Activated CD8-positive, alpha-beta T cell treated with anti-CD3 and anti-CD28 coated beads for 36 hours (primary cell): ENCODE measurements at regions not wholly inside any gene's neighbourhood (a gene's known extent, or its start where the extent isn't known, plus 50 kb on each side); places are given as distances from the start of the nearest gene placed in this dataset.
"Not testable (repeated sequence)": the region's sequence is repeated elsewhere in the genome, so short reads cannot be mapped to it uniquely, and the experiment has no call there.

ENCODE experiments used
- ATAC-seq: fragments of 200-7000 bp; cut with Tn5 transposase; one replicate; pipeline ENCODE4 v1.10.0; 2021; ENCODE audit warnings: mild to moderate bottlenecking, moderate library complexity
- CTCF ChIA-PET: fragments of 350-600 bp; sonication (Branson Sonifier 250); formaldehyde crosslinking; loops from one replicate; lab custom pipeline; 2021; ENCODE audit warnings: antibody characterized with exemption; lab: Charles Lee
- POLR2A ChIA-PET: fragments of 350-600 bp; sonication (Branson Sonifier 250); formaldehyde crosslinking; loops from one replicate; lab custom pipeline; 2021; ENCODE audit warnings: antibody characterized with exemption; lab: Charles Lee
- DNase-seq: peaks from one replicate; pipeline ENCODE4 v3.0.0-alpha.2; 2020
- H3K27ac Mint-ChIP-seq: one replicate; pipeline ENCODE4 v1.8.0; 2021; ENCODE audit warnings: mild to moderate bottlenecking, mixed read lengths
- H3K27me3 Mint-ChIP-seq: one replicate; pipeline ENCODE4 v1.8.0; 2021; ENCODE audit warnings: mixed read lengths
- H3K36me3 Mint-ChIP-seq: one replicate; pipeline ENCODE4 v1.8.0; 2021; ENCODE audit warnings: low read depth, mixed read lengths
- H3K4me1 Mint-ChIP-seq: one replicate; pipeline ENCODE4 v1.8.0; 2021; ENCODE audit warnings: low read depth, mixed read lengths
- H3K4me3 Mint-ChIP-seq: one replicate; pipeline ENCODE4 v1.8.0; 2021; ENCODE audit warnings: mild to moderate bottlenecking, moderate library complexity, mixed read lengths
- H3K9me3 Mint-ChIP-seq: one replicate; pipeline ENCODE4 v1.8.0; 2021; ENCODE audit warnings: mixed read lengths
- intact Hi-C: fragments of 100-400 bp; cut with micrococcal nuclease; formaldehyde crosslinking; loops from one replicate; pipeline ENCODE4 v1.10.0; 2022
- TF ChIP-seq, protein P1 (sequence below): fragments of 200-600 bp; IDR thresholded peaks from one replicate; pipeline ENCODE4 v1.8.0; 2022; ENCODE audit warnings: antibody characterized with exemption, mild to moderate bottlenecking

DNA sequence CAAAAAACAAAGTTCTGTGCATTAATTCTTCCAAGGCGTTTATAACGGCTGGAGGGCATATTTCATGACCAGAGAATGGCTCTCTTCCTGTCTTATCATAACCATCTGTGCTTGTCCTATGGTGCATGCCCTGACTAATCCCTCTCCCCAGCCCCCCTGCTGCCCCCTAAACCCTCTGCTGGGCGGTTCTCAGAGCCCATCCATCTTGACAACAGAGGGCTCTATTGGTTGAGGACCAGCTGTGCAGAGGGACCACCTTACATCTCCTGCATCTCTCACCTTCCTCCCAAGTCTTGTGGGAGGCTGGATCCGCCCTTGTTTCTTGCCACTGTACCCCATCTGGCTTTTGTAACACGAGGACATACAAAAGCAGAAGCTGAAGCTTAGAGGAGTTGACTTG lies 282.1 kb downstream of the MIAT start:
- peaks cover 3% of the 10 kb centered on the region for H3K36me3 Mint-ChIP-seq
- H3K27ac Mint-ChIP-seq = no peak overlapping the region
- H3K4me1 Mint-ChIP-seq = no peaks in the 10 kb centered on the region
- no peak for ATAC-seq
- POLR2A ChIA-PET = no interaction called here
- CTCF ChIA-PET = no interaction called here
- no peaks in the 10 kb centered on the region for H3K27me3 Mint-ChIP-seq
- DNase-seq = no peak
- peaks cover 4% of the 10 kb centered on the region for H3K9me3 Mint-ChIP-seq
- intact Hi-C loops = loop anchor here (10.0 kb wide), 1 partner anchor 45 kb away; no protein-coding TSS in a partner anchor
- H3K4me3 Mint-ChIP-seq = no peak overlapping the region
- TF ChIP-seq, protein P1, sequence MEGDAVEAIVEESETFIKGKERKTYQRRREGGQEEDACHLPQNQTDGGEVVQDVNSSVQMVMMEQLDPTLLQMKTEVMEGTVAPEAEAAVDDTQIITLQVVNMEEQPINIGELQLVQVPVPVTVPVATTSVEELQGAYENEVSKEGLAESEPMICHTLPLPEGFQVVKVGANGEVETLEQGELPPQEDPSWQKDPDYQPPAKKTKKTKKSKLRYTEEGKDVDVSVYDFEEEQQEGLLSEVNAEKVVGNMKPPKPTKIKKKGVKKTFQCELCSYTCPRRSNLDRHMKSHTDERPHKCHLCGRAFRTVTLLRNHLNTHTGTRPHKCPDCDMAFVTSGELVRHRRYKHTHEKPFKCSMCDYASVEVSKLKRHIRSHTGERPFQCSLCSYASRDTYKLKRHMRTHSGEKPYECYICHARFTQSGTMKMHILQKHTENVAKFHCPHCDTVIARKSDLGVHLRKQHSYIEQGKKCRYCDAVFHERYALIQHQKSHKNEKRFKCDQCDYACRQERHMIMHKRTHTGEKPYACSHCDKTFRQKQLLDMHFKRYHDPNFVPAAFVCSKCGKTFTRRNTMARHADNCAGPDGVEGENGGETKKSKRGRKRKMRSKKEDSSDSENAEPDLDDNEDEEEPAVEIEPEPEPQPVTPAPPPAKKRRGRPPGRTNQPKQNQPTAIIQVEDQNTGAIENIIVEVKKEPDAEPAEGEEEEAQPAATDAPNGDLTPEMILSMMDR = no peak

DNA sequence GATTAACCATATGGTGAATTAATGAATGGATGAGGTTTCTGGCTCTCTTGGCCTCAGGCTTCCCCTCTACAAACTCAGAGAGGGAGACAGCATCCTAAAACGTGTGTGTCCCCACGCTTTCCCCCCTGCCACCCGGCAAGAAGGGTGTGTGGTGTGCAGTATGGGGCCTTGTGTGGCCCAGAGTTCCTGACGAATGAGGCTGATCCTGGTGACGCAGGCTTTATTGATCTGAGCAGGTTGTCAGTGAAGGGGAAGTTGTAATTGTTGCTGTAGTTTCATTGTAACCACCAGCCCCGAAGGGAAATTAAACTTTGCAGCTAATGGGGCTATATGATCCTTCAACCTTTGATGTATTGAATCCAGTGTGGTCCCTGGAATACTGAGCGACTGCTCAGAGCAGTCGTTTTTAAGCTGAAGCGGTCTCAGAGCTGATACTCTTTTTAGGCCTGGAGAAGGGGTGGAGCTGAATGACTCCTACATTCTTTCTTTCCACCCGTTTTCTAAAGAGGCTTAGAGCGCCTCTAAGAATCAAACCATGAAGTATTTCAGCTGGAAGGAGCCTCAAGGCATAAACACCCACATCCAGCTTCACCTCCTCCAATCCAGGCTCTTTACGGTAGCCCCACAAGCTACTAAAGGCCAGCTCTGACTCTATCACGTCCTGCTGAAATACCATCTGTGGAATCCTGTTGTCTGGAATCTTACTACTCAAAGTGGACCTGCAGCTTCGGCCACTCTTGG lies 284.7 kb downstream of the MIAT start:
- TF ChIP-seq, protein P1 = no peak
- ChIA-PET CTCF (interaction anchor here (0.7 kb wide), 1 partner anchor 10 kb away, joined by 4 read pairs; no protein-coding TSS in a partner anchor), POLR2A (interaction anchor here (1.1 kb wide), 1 partner anchor 36 kb away, joined by 3 read pairs; no protein-coding TSS in a partner anchor)
- peaks cover 4% of the 10 kb centered on the region for H3K9me3 Mint-ChIP-seq
- no peaks in the 10 kb centered on the region for H3K27me3 Mint-ChIP-seq
- H3K27ac Mint-ChIP-seq = no peak overlapping the region
- H3K36me3 Mint-ChIP-seq = peaks cover 3% of the 10 kb centered on the region
- ATAC-seq = no peak
- H3K4me1 Mint-ChIP-seq = no peaks in the 10 kb centered on the region
- no peak for DNase-seq
- intact Hi-C loops = no loop called here
- H3K4me3 Mint-ChIP-seq = no peak overlapping the region

DNA sequence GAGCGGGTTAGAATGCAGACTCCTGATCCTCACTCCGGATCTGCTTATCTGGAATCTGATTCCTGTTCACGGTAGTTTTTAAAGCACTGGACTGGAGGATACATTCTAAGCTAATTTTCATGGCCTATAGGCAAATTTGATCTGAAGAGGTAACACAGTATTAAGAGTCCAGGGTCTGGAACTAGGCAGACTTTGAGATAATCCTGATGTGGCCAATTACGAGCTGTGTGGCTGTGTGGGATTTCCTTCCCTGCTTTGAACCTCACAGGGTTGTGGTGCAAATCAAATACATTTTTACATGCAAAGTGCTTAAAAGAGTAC lies 285.2 kb downstream of the MIAT start:
- ChIA-PET POLR2A (interaction anchor here (1.1 kb wide), 1 partner anchor 36 kb away, joined by 3 read pairs; no protein-coding TSS in a partner anchor), CTCF (interaction anchor here (0.7 kb wide), 1 partner anchor 10 kb away, joined by 4 read pairs; no protein-coding TSS in a partner anchor)
- no peak overlapping the region for H3K27ac Mint-ChIP-seq
- TF ChIP-seq, protein P1 = no peak
- H3K4me3 Mint-ChIP-seq = no peak overlapping the region
- H3K4me1 Mint-ChIP-seq = no peaks in the 10 kb centered on the region
- intact Hi-C loops = no loop called here
- H3K36me3 Mint-ChIP-seq = peaks cover 2% of the 10 kb centered on the region
- no peak for DNase-seq
- no peaks in the 10 kb centered on the region for H3K27me3 Mint-ChIP-seq
- no peak for ATAC-seq
- H3K9me3 Mint-ChIP-seq = peaks cover 2% of the 10 kb centered on the region

DNA sequence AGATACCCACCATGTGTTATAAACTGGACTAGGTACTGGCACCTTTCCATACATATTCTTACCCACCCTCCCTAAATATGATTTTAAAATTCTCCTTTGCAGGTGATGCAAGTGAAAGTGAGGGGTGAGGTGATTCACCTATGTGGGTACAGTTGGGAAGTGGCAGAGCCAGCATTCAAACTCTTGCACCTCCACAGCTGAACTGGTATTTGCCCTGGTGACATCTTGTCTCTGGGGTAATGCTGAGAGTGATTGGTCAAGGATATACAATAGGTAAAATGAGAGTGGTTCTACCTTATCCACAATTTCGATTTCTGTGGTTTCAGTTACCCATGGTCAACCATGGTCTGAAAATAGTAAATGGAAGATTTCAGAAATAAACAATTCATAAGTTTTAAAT lies 288.2 kb downstream of the MIAT start:
- ChIA-PET CTCF (no interaction called here), POLR2A (no interaction called here)
- Mint-ChIP-seq H3K27ac (no peak overlapping the region), H3K27me3 (peaks cover 1% of the 10 kb centered on the region), H3K4me3 (no peak overlapping the region), H3K36me3 (no peaks in the 10 kb centered on the region), H3K9me3 (no peaks in the 10 kb centered on the region), H3K4me1 (no peaks in the 10 kb centered on the region)
- intact Hi-C loops = no loop called here
- TF ChIP-seq, protein P1 = no peak
- DNase-seq (no peak), ATAC-seq (no peak)

DNA sequence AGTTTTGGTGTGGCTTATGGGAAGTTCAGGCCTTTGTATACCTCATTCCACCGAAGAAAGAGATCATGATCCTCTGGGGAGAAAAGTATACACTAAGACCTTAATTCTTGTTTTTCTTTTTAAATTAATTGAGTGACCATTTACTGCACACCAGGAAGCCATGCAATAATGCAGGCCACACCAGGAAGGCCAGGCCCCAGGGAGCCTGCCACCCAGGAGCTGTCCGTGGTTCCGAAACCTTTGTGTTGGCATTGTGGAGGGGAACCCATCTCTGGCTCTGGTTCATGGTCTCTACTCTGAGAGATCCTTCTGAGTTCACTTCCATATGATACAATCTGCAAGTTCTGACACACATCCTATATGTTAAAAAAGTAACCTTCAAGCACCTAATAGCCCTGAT lies 291.8 kb downstream of the MIAT start:
- POLR2A ChIA-PET = no interaction called here

DNA sequence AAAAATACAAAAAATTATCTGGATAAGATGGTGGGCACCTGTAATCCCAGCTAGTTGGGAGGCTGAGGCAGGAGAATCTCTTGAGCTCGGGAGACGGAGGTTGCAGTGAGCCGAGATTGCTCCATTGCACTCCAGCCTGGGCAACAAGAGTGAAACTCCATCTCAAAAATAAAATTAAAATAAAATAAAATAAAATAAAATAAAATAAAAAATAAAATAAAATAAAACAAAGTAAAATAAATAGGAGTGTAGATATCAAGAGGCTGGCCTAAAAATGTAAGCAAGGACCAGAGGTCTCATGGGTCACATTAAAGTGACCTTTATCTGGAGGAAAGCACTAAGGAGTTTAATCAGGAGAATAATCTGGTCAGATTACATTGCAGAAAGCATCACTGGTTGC lies 293.8 kb downstream of the MIAT start:
- CTCF ChIA-PET, ATAC-seq, H3K36me3 Mint-ChIP-seq, H3K4me1 Mint-ChIP-seq, H3K4me3 Mint-ChIP-seq, H3K27ac Mint-ChIP-seq, DNase-seq, H3K9me3 Mint-ChIP-seq, POLR2A ChIA-PET, intact Hi-C loops: not testable (repeated sequence)
- H3K27me3 Mint-ChIP-seq = peaks cover 28% of the 10 kb centered on the region

More for the DNA sequence above, 291.8 kb downstream of the MIAT start:
- no peak overlapping the region for H3K27ac Mint-ChIP-seq
- ATAC-seq (no peak), DNase-seq (peak; percentile 41)
- H3K36me3 Mint-ChIP-seq = no peaks in the 10 kb centered on the region
- intact Hi-C loops = no loop called here
- peaks cover 20% of the 10 kb centered on the region for H3K27me3 Mint-ChIP-seq
- TF ChIP-seq, protein P1 = no peak
- no peak overlapping the region for H3K4me3 Mint-ChIP-seq
- H3K4me1 Mint-ChIP-seq = no peaks in the 10 kb centered on the region
- no peaks in the 10 kb centered on the region for H3K9me3 Mint-ChIP-seq
- CTCF ChIA-PET = no interaction called here
